ENCODE measurements at regions not wholly inside any gene's neighbourhood (a gene's known extent, or its start where the extent isn't known, plus 50 kb on each side); places are given as distances from the start of the nearest gene placed in this dataset.
"Not testable (repeated sequence)": the region's sequence is repeated elsewhere in the genome, so short reads cannot be mapped to it uniquely, and the experiment has no call there.

- no peak for DNase-seq
These were observed 200.1 kb upstream of the NRG3 start for GRCh38 chr10:81674941-81675340.

DNA sequence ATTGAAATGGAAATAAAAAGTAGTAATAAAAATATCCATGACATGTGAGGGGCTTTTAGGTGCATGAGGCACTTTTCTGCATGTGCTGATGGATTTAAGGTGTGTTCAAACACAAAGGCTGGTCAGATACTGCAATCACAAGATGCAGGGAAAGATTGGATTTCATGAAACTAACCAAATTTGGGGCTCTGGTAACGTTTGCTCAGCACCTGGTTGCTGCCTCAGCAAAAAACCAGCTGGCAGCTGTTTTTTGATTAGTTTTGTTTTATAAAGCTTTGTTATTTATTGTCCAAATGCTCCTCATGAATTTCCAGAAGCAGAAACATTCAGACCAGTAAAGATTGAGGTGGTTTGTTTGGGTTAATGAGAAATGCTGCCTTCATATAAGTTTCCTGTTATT lies 195.7 kb upstream of the NRG3 start:
- DNase-seq, result no peak

DNA sequence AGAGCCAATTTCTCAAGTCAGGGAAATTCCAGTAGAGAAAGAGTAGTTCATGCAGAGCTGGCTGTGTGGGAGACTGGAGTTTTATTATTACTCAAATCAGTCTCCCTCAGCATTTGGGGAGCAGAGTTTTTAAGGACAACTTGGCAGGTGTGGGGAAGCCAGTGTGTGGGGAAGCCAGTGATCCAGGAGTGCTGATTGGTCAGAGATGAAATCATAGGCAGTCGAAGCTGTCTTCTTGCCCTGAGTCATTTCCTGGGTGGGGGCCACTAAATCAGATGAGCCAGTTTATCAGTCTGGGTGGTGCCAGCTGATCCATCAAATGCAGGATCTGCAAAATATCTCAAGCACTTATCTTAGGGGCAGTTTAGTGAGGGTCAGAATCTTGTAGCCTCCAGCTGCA lies 194.6 kb upstream of the NRG3 start:
- DNase-seq, result no peak

DNA sequence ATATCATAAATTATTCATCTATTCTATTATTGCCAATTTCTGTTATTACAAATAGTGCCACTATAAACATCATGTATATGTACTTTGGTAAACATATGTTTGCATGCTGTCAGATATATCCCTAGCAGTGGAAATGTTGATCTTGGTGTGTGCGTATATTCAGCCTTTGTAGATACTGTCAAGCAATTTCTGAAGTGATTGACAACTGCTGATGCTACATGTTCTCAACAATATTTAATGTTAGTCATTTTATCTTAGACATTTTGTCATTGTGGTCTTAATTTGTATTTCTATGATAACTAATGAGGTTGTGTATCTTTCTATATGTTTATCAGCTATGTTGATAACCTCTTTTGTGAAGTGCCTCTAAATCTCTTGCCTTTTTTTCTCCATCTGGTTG lies 186.5 kb upstream of the NRG3 start:
- no peak for DNase-seq

GRCh38 chr10:81696609-81697388 lies 178.2 kb upstream of the NRG3 start:
- no peak for DNase-seq

DNA sequence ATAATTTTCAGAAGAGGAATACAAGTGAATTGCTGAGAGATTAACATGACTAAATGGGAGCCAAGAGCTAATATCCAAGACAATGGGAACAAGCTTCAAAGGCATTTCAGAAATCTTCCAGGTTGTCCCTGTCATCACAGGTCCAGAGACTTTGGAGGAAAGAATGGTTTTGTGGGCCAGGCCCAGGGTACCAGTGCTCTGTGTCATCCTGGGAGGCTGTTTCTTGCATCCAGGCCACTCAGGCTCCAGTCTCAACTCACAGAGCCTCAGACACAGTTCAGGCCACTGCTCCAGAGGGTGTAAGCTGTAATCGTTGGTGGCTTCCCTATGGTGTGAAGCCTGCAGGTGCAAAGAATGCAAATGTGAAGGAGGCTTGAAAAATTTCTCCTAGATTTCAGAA lies 170.4 kb upstream of the NRG3 start:
- no peak for DNase-seq

- no peak for DNase-seq
These were observed 166.6 kb upstream of the NRG3 start for GRCh38 chr10:81708416-81708815.

- no peak for DNase-seq
These were observed 166.1 kb upstream of the NRG3 start for GRCh38 chr10:81708929-81709328.

- DNase-seq, result no peak
These were observed 152.6 kb upstream of the NRG3 start for GRCh38 chr10:81722399-81722798.

GRCh38 chr10:81724431-81724830 lies 150.6 kb upstream of the NRG3 start:
- DNase-seq, result no peak

DNA sequence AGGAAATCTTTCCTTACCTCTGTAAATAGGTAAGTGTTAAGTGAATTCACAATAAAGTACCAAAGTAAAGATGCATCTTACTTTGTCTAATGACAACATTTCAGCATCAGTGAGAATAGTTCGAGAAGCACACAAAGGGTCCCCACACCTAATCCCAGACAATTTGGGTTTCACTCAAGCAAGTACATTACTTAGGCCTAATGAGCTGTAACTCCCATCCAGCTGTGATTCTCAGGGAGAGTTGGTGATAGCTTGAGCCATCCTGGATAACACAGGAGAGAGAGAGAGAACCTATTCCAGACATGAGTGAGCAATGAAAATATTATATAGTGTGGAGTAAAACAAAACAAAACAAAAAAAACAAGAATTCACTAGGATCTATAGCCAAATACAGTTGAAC lies 149.1 kb upstream of the NRG3 start:
- no peak for DNase-seq

GRCh38 chr10:81728692-81729091 lies 146.3 kb upstream of the NRG3 start:
- DNase-seq, result no peak

GRCh38 chr10:81730891-81731290 lies 144.1 kb upstream of the NRG3 start:
- no peak for DNase-seq

DNA sequence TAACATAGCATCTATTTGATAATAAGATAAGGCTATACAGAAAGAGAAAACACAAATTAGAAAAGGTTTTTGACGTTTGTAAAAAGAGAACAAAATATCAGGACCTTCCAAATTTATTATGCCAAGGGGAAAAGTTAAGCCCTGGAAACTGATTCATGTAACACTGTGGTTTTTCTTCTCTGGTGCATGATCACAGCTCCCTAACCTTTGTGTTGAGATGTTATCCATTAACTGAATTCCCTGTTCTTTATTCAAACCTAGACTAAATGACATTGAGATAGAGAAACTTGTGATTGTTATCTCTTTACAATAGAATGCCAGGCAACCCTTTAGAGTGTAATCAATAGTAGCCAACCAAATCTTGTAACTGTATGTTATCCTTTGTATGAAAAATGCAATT lies 141.5 kb upstream of the NRG3 start:
- no peak for DNase-seq

GRCh38 chr10:81735167-81735566 lies 139.8 kb upstream of the NRG3 start:
- not testable (repeated sequence) for DNase-seq

DNA sequence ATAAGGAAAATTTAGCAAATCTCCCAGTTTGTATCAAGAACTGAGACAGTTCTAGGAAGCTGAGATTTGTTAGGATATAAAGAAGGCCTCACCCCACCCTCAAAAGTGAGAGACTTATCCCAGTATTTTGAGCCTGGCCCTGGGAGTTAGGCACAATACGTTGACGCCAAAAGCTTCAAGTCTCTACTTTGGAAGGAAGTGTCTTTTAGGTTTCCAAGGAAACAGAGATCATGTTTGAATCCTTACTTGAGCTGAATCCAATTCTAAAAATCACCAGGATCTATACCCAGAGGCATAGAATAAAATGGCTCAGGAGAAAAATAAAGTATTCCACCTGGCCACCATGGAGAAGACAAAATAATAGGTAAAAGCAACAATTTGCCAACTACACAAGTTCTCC lies 115.9 kb upstream of the NRG3 start:
- DNase-seq, result no peak

DNA sequence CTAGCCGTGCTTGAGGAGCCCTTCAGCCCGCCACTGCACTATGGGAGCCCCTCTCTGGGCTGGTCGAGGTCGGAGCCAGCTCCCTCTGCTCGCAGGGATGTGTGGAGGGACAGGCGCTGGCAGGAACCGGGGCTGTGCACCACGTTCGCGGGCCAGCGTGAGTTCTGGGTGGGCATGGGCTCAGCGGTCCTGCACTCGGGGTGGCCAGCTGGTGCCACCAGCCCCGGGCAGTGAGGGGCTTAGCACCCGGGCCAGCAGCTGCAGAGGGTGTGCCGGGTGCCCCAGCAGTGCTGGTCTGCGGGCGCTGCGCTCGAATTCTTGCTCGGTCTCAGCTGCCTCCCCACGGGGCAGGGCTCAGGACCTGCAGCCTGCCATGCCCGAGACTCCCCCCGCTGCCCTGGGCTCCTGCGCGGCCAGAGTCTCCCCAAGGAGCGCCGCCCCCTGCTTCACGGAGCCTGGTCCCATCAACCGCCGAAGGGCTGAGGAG lies 90.8 kb upstream of the NRG3 start:
- no peak for DNase-seq

GRCh38 chr10:81792729-81793128 lies 82.3 kb upstream of the NRG3 start:
- no peak for DNase-seq

GRCh38 chr10:81806842-81807241 lies 68.2 kb upstream of the NRG3 start:
- DNase-seq, result no peak

DNA sequence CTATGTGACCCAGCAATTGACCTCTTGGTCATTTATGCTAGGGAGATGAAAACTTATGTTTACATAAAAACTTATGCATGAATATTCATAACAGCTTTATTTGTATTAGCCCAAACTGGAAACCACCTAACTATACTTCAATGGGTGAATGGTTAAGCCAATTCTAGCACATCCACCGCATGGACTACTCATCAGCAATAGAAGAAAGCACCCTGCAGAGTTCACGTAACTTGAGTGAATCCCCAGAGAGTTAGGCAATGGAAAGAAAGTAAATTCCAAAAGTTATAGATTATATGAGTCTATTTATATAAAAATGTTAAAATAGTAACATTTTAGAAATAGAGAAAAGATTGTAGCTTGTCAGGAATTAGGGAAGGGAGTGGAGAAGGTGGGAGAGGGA lies 60.2 kb upstream of the NRG3 start:
- no peak for DNase-seq

- DNase-seq, result no peak
These were observed 57.3 kb upstream of the NRG3 start for GRCh38 chr10:81817596-81818170.

GRCh38 chr10:81820418-81820817 lies 54.6 kb upstream of the NRG3 start:
- no peak for DNase-seq

Data from NCI-H2227 treated with DMSO at 0.1 percent for 48 hours (cell line).